KMS-11 (cell line): ENCODE measurements at regions not wholly inside any gene's neighbourhood (a gene's known extent, or its start where the extent isn't known, plus 50 kb on each side); places are given as distances from the start of the nearest gene placed in this dataset.

Experiments
- H2AFZ ChIP-seq: fragments of 200-600 bp; sonication (generic); 2 replicates; pipeline ENCODE4 v1.6.1; 2016; ENCODE audit warnings: antibody characterized with exemption, mixed run types, low read depth
- H3K27ac ChIP-seq: fragments of 200-600 bp; sonication (generic); 2 replicates; pipeline ENCODE4 v1.6.1; 2016; ENCODE audit warnings: mild to moderate bottlenecking, mixed run types
- H3K27me3 ChIP-seq: fragments of 200-600 bp; sonication (generic); 2 replicates; pipeline ENCODE4 v1.6.1; 2017; ENCODE audit warnings: mild to moderate bottlenecking, low read depth, mixed run types, moderate library complexity; ENCODE audit not compliant: insufficient read depth
- H3K36me3 ChIP-seq: fragments of 200-600 bp; sonication (generic); 2 replicates; pipeline ENCODE4 v1.6.1; 2017; ENCODE audit warnings: mild to moderate bottlenecking, mixed run types; ENCODE audit not compliant: insufficient read depth
- H3K4me1 ChIP-seq: fragments of 200-600 bp; sonication (generic); 2 replicates; pipeline ENCODE4 v1.6.1; 2016; ENCODE audit warnings: mild to moderate bottlenecking, low read depth, mixed run types; ENCODE audit not compliant: poor library complexity, severe bottlenecking
- H3K4me2 ChIP-seq: fragments of 200-600 bp; sonication (generic); 2 replicates; pipeline ENCODE4 v1.7.0; 2016; ENCODE audit warnings: mild to moderate bottlenecking, mixed run types
- H3K4me3 ChIP-seq: fragments of 200-600 bp; sonication (generic); IDR thresholded peaks from 2 replicates; pipeline ENCODE4 v1.6.1; 2017; ENCODE audit warnings: low read depth, low read length, mixed read lengths; ENCODE audit not compliant: insufficient read depth
- H3K79me2 ChIP-seq: fragments of 200-600 bp; sonication (generic); 2 replicates; pipeline ENCODE4 v1.6.1; 2016; ENCODE audit warnings: low read depth, mixed run types; ENCODE audit not compliant: insufficient read depth
- H3K9ac ChIP-seq: fragments of 200-600 bp; sonication (generic); 2 replicates; pipeline ENCODE4 v1.6.1; 2016; ENCODE audit warnings: mild to moderate bottlenecking, mixed run types
- H4K20me1 ChIP-seq: fragments of 200-600 bp; sonication (generic); 2 replicates; pipeline ENCODE4 v1.6.1; 2016; ENCODE audit warnings: mild to moderate bottlenecking, mixed run types; ENCODE audit not compliant: insufficient read depth
- CTCF ChIP-seq: fragments of 200-600 bp; sonication (generic); conservative IDR thresholded peaks from 2 replicates; pipeline ENCODE4 v1.6.1; 2017; ENCODE audit warnings: low read depth, mild to moderate bottlenecking, antibody characterized with exemption, low read length, moderate library complexity, mixed read lengths

- H3K27me3 ChIP-seq, result no peaks in the 10 kb centered on the region
- H4K20me1 ChIP-seq, result no peaks in the 10 kb centered on the region
- no peaks in the 10 kb centered on the region for H3K79me2 ChIP-seq
- H3K9ac ChIP-seq, result no peak overlapping the region
- no peaks in the 10 kb centered on the region for H3K36me3 ChIP-seq
- no peak for TF ChIP-seq CTCF
- H2AFZ ChIP-seq, result no peak overlapping the region
- no peak overlapping the region for H3K4me3 ChIP-seq
- H3K4me2 ChIP-seq, result no peak overlapping the region
- H3K4me1 ChIP-seq, result no peaks in the 10 kb centered on the region
- no peak overlapping the region for H3K27ac ChIP-seq
Measured at GRCh38 chr18:47677952-47678351, 252.5 kb downstream of the SMAD2 start.

GRCh38 chr18:47669815-47670214 is 260.6 kb downstream of the SMAD2 start:
- Histone ChIP-seq H3K4me3 (no peak overlapping the region), H3K9ac (no peak overlapping the region), H4K20me1 (no peaks in the 10 kb centered on the region), H3K4me1 (no peaks in the 10 kb centered on the region), H3K4me2 (no peak overlapping the region), H3K79me2 (no peaks in the 10 kb centered on the region), H2AFZ (no peak overlapping the region), H3K36me3 (no peaks in the 10 kb centered on the region), H3K27me3 (no peaks in the 10 kb centered on the region), H3K27ac (no peak overlapping the region)
- TF ChIP-seq CTCF, result no peak

- no peak overlapping the region for H2AFZ ChIP-seq
Measured at GRCh38 chr18:47658498-47658897, 272.0 kb downstream of the SMAD2 start.

GRCh38 chr18:47654988-47655387 is 275.5 kb downstream of the SMAD2 start:
- H3K4me2 ChIP-seq, result no peak overlapping the region
- TF ChIP-seq CTCF, result no peak
- H2AFZ ChIP-seq, result no peak overlapping the region
- H3K9ac ChIP-seq, result no peak overlapping the region
- no peaks in the 10 kb centered on the region for H3K27me3 ChIP-seq
- H3K4me1 ChIP-seq, result no peaks in the 10 kb centered on the region
- H3K4me3 ChIP-seq, result no peak overlapping the region
- no peaks in the 10 kb centered on the region for H3K36me3 ChIP-seq
- no peaks in the 10 kb centered on the region for H3K79me2 ChIP-seq
- H3K27ac ChIP-seq, result no peak overlapping the region
- no peaks in the 10 kb centered on the region for H4K20me1 ChIP-seq

More at GRCh38 chr18:47658498-47658897, 272.0 kb downstream of the SMAD2 start:
- H3K9ac ChIP-seq, result no peak overlapping the region
- no peaks in the 10 kb centered on the region for H3K27me3 ChIP-seq
- no peak overlapping the region for H3K27ac ChIP-seq
- H3K4me2 ChIP-seq, result no peak overlapping the region
- H3K36me3 ChIP-seq, result no peaks in the 10 kb centered on the region
- H3K4me3 ChIP-seq, result no peak overlapping the region
- H4K20me1 ChIP-seq, result no peaks in the 10 kb centered on the region
- TF ChIP-seq CTCF, result no peak
- no peaks in the 10 kb centered on the region for H3K79me2 ChIP-seq
- no peaks in the 10 kb centered on the region for H3K4me1 ChIP-seq
